DOHH2 (cell line): ENCODE measurements at regions not wholly inside any gene's neighbourhood (a gene's known extent, or its start where the extent isn't known, plus 50 kb on each side); places are given as distances from the start of the nearest gene placed in this dataset.

Experiments used
- H3F3A ChIP-seq: fragments of 200-600 bp; sonication (generic), shearing (Covaris generic); 2 replicates; pipeline ENCODE4 v1.6.0; 2016; ENCODE audit warnings: antibody characterized with exemption, mild to moderate bottlenecking; ENCODE audit not compliant: control insufficient read depth, insufficient read depth
- H3K27ac ChIP-seq: fragments of 200-600 bp; sonication (generic); 2 replicates; pipeline ENCODE4 v1.5.1; 2014; ENCODE audit warnings: low read depth, mild to moderate bottlenecking, low read length, moderate library complexity
- H3K27me3 ChIP-seq: fragments of 200-600 bp; sonication (generic); 2 replicates; pipeline ENCODE4 v1.6.1; 2014; ENCODE audit warnings: mild to moderate bottlenecking, low read length, mixed read lengths; ENCODE audit not compliant: control insufficient read depth
- H3K36me3 ChIP-seq: fragments of 200-600 bp; sonication (generic); 2 replicates; pipeline ENCODE4 v1.6.1; 2014; ENCODE audit warnings: mild to moderate bottlenecking, low read length, moderate library complexity, mixed read lengths; ENCODE audit not compliant: control insufficient read depth
- H3K4me1 ChIP-seq: fragments of 200-600 bp; sonication (generic); 2 replicates; pipeline ENCODE4 v1.6.1; 2014; ENCODE audit warnings: mild to moderate bottlenecking, low read length, mixed read lengths; ENCODE audit not compliant: control insufficient read depth
- H3K4me2 ChIP-seq: fragments of 200-600 bp; sonication (generic); 2 replicates; pipeline ENCODE4 v1.6.0; 2014; ENCODE audit warnings: mild to moderate bottlenecking, low read length, moderate library complexity
- H3K4me3 ChIP-seq: fragments of 200-600 bp; sonication (generic); 2 replicates; pipeline ENCODE4 v1.5.1; 2014; ENCODE audit warnings: mild to moderate bottlenecking, low read length, mixed read lengths
- H3K79me2 ChIP-seq: fragments of 200-600 bp; sonication (generic); 2 replicates; pipeline ENCODE4 v1.6.1; 2014; ENCODE audit warnings: mild to moderate bottlenecking, low read length, mixed read lengths; ENCODE audit not compliant: control insufficient read depth
- H3K9me2 ChIP-seq: fragments of 200-600 bp; sonication (generic); replicated peaks from 2 replicates; pipeline ENCODE4 v1.6.1; 2014; ENCODE audit warnings: mild to moderate bottlenecking, low read length, mixed read lengths; ENCODE audit not compliant: control insufficient read depth
- H3K9me3 ChIP-seq: fragments of 200-600 bp; sonication (generic); 2 replicates; pipeline ENCODE4 v1.6.1; 2014; ENCODE audit warnings: antibody characterized with exemption, low read length, mixed read lengths; ENCODE audit not compliant: control insufficient read depth, insufficient read depth
- H4K20me1 ChIP-seq: fragments of 200-600 bp; sonication (generic); 2 replicates; pipeline ENCODE4 v1.6.0; 2014; ENCODE audit warnings: low read depth, mild to moderate bottlenecking, antibody characterized with exemption, low read length, moderate library complexity; ENCODE audit not compliant: control insufficient read depth, insufficient read depth
- EZH2phosphoT487 ChIP-seq: fragments of 200-600 bp; sonication (generic); IDR thresholded peaks from 2 replicates; pipeline ENCODE4 v1.6.1; 2017; ENCODE audit warnings: borderline replicate concordance, mild to moderate bottlenecking, antibody characterized with exemption, low read length, moderate library complexity, mixed read lengths
- TF ChIP-seq, protein P1 (sequence below): fragments of 200-600 bp; sonication (generic); IDR thresholded peaks from one replicate; pipeline ENCODE4 v1.5.1; 2014; ENCODE audit warnings: antibody characterized with exemption, mild to moderate bottlenecking, low read depth, low read length; ENCODE audit not compliant: poor library complexity, severe bottlenecking

DNA sequence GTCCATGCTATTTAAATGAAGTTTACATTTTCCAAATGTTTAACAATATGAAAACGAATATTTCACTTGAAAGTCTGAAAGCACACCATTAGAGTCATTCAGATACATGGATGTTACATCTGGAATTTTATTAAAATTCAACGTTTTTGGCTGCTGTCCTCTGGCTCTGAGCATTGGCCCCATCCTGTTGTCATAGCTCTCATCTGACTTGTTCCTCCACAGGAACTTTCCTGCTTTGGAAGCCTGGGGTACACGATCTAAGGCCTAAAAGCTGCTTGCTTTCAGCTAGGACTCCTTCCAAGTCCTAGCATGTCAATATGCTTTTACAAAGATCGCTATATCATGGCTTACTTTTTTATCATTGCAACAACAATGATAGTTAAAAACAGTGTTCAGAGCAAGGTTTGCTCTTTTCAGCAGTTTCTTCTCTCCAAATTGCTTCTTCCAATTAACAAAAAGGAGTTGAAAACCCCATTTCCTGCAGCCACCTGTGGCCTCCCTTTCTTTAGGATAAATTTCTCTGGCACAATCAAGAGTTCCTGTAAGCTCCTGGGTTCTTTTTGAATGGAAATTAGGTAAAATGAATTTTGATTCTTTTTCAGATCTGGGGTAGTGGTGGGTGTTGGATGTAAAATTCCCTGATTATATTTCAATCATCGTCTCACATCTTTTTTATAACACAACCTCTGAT, 413.4 kb upstream of the AGA start:
- no peaks in the 10 kb centered on the region for H3K9me2 ChIP-seq
- no peak overlapping the region for H3K4me2 ChIP-seq
- no peaks in the 10 kb centered on the region for H3F3A ChIP-seq
- no peaks in the 10 kb centered on the region for H3K36me3 ChIP-seq
- TF ChIP-seq, protein P1, sequence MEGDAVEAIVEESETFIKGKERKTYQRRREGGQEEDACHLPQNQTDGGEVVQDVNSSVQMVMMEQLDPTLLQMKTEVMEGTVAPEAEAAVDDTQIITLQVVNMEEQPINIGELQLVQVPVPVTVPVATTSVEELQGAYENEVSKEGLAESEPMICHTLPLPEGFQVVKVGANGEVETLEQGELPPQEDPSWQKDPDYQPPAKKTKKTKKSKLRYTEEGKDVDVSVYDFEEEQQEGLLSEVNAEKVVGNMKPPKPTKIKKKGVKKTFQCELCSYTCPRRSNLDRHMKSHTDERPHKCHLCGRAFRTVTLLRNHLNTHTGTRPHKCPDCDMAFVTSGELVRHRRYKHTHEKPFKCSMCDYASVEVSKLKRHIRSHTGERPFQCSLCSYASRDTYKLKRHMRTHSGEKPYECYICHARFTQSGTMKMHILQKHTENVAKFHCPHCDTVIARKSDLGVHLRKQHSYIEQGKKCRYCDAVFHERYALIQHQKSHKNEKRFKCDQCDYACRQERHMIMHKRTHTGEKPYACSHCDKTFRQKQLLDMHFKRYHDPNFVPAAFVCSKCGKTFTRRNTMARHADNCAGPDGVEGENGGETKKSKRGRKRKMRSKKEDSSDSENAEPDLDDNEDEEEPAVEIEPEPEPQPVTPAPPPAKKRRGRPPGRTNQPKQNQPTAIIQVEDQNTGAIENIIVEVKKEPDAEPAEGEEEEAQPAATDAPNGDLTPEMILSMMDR = no peak
- TF ChIP-seq EZH2phosphoT487 = no peak
- no peak overlapping the region for H3K27ac ChIP-seq
- H3K4me3 ChIP-seq = no peak overlapping the region
- H3K27me3 ChIP-seq = no peaks in the 10 kb centered on the region
- no peaks in the 10 kb centered on the region for H4K20me1 ChIP-seq
- H3K4me1 ChIP-seq = no peaks in the 10 kb centered on the region
- no peaks in the 10 kb centered on the region for H3K9me3 ChIP-seq
- no peaks in the 10 kb centered on the region for H3K79me2 ChIP-seq

DNA sequence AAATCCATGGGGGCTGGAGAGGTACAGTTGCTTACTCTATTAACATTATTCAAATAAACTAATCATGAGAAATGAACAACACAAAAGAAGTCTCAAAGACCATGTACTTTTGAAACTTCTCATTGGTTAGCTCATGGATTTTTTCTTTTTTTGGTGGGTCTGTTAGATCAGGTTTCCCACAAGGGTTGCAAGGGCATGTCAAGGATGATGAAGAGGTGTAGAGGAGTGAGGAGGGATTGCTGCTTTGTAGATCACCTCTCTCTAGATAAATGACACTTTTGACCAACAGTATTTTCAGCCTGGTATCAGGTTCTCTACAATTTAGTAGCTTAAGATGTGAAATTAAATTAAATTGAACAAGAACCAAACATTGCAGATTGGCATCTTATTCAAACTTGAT, 417.9 kb upstream of the AGA start:
- no peaks in the 10 kb centered on the region for H3K27me3 ChIP-seq
- TF ChIP-seq, protein P1 = no peak
- TF ChIP-seq EZH2phosphoT487 = no peak
- H3K4me1 ChIP-seq = no peaks in the 10 kb centered on the region
- no peaks in the 10 kb centered on the region for H3K9me3 ChIP-seq
- H3K4me3 ChIP-seq = no peak overlapping the region
- no peaks in the 10 kb centered on the region for H3K9me2 ChIP-seq
- H3K27ac ChIP-seq = no peak overlapping the region
- H4K20me1 ChIP-seq = no peaks in the 10 kb centered on the region
- H3K4me2 ChIP-seq = no peak overlapping the region
- no peaks in the 10 kb centered on the region for H3K36me3 ChIP-seq
- H3F3A ChIP-seq = no peaks in the 10 kb centered on the region
- no peaks in the 10 kb centered on the region for H3K79me2 ChIP-seq

DNA sequence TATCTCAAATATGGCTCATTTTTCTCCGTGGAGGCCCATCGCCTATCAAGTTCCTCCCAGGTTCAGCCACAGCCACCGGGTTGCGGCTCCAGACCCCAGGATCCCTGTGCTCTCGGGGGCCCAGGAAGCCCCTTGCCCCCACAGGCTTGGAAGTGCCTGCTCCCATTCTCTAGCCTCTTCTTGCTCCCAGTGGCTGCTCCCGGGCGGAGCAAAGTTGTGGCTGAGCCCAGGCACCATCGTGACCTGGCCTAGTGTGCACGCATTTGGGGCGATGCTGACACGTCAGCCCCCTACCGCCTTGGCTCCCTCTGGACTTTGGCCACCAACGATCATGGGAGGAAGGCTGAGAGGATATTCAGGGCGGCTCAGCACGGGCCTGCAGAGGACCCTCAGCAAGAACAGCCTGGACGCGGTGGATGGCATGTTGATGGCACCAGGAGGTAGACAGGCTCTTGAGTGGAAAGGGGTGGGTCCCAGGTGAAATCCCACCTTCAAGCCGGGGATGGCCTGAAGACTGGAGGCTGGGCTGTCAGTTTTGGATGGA, 419.4 kb upstream of the AGA start:
- Histone ChIP-seq H3K27me3 (no peaks in the 10 kb centered on the region), H3F3A (no peaks in the 10 kb centered on the region)

More for the DNA sequence above, 419.4 kb upstream of the AGA start:
- Histone ChIP-seq H3K9me2 (no peaks in the 10 kb centered on the region), H3K79me2 (no peaks in the 10 kb centered on the region), H3K4me1 (no peaks in the 10 kb centered on the region), H3K9me3 (no peaks in the 10 kb centered on the region), H4K20me1 (no peaks in the 10 kb centered on the region), H3K4me3 (no peak overlapping the region), H3K27ac (no peak overlapping the region), H3K36me3 (no peaks in the 10 kb centered on the region), H3K4me2 (no peak overlapping the region)
- TF ChIP-seq, protein P1 = no peak
